Ovary (tissue), 3 donors: ENCODE measurements at regions not wholly inside any gene's neighbourhood (a gene's known extent, or its start where the extent isn't known, plus 50 kb on each side); places are given as distances from the start of the nearest gene placed in this dataset.

Source experiments
- POLR2A ChIP-seq: fragments of 450-650 bp; IDR thresholded peaks from one replicate; pipeline ENCODE4 v1.6.1; 2017; ENCODE audit warnings: antibody characterized with exemption, mild to moderate bottlenecking, moderate library complexity
- TF ChIP-seq, protein P1 (sequence below), 3 donors: fragments of 450-650 bp in 2 of 3; fragments of 200-600 bp in 1 of 3; IDR thresholded peaks; one replicate each; pipeline versions ENCODE4 v1.5.1 to v1.8.0; 2016 to 2022; ENCODE audit warnings: antibody characterized with exemption in 3 of 3, mild to moderate bottlenecking in 1 of 3
- donor health status: DM: no; HTN: no; CAD: no.

DNA sequence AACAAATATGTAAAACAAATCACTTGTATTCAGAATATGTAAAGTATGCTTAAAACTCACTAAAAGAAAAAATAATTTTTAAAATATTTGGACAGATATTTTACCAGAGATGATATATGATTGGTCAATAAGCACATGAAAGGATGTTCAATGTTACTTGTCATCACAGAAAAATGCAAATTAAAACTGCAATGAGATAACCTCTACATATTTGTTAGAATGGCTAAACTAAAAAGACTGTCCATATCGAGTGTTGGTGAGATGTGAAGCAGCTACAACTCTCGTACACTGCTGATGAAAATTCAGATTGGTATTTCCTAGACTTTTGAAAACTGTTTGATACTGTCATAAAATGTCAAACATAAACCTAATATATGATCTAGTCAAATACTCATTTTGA is 685.1 kb downstream of the DTWD2 start:
- TF ChIP-seq, protein P1, sequence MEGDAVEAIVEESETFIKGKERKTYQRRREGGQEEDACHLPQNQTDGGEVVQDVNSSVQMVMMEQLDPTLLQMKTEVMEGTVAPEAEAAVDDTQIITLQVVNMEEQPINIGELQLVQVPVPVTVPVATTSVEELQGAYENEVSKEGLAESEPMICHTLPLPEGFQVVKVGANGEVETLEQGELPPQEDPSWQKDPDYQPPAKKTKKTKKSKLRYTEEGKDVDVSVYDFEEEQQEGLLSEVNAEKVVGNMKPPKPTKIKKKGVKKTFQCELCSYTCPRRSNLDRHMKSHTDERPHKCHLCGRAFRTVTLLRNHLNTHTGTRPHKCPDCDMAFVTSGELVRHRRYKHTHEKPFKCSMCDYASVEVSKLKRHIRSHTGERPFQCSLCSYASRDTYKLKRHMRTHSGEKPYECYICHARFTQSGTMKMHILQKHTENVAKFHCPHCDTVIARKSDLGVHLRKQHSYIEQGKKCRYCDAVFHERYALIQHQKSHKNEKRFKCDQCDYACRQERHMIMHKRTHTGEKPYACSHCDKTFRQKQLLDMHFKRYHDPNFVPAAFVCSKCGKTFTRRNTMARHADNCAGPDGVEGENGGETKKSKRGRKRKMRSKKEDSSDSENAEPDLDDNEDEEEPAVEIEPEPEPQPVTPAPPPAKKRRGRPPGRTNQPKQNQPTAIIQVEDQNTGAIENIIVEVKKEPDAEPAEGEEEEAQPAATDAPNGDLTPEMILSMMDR (IDR thresholded peaks at IDR 0.05): no peak
- TF ChIP-seq POLR2A: no peak
